Activated CD8-positive, alpha-beta T cell treated with anti-CD3 and anti-CD28 coated beads for 36 hours (primary cell): ENCODE measurements at regions not wholly inside any gene's neighbourhood (a gene's known extent, or its start where the extent isn't known, plus 50 kb on each side); places are given as distances from the start of the nearest gene placed in this dataset.

ENCODE experiments used
- ATAC-seq: fragments of 200-7000 bp; cut with Tn5 transposase; one replicate; pipeline ENCODE4 v1.10.0; 2021; ENCODE audit warnings: mild to moderate bottlenecking, moderate library complexity
- CTCF ChIA-PET: fragments of 350-600 bp; sonication (Branson Sonifier 250); formaldehyde crosslinking; loops from one replicate; lab custom pipeline; 2021; ENCODE audit warnings: antibody characterized with exemption; lab: Charles Lee
- POLR2A ChIA-PET: fragments of 350-600 bp; sonication (Branson Sonifier 250); formaldehyde crosslinking; loops from one replicate; lab custom pipeline; 2021; ENCODE audit warnings: antibody characterized with exemption; lab: Charles Lee
- DNase-seq: peaks from one replicate; pipeline ENCODE4 v3.0.0-alpha.2; 2020
- H3K27ac Mint-ChIP-seq: one replicate; pipeline ENCODE4 v1.8.0; 2021; ENCODE audit warnings: mild to moderate bottlenecking, mixed read lengths
- H3K27me3 Mint-ChIP-seq: one replicate; pipeline ENCODE4 v1.8.0; 2021; ENCODE audit warnings: mixed read lengths
- H3K36me3 Mint-ChIP-seq: one replicate; pipeline ENCODE4 v1.8.0; 2021; ENCODE audit warnings: low read depth, mixed read lengths
- H3K4me1 Mint-ChIP-seq: one replicate; pipeline ENCODE4 v1.8.0; 2021; ENCODE audit warnings: low read depth, mixed read lengths
- H3K4me3 Mint-ChIP-seq: one replicate; pipeline ENCODE4 v1.8.0; 2021; ENCODE audit warnings: mild to moderate bottlenecking, moderate library complexity, mixed read lengths
- H3K9me3 Mint-ChIP-seq: one replicate; pipeline ENCODE4 v1.8.0; 2021; ENCODE audit warnings: mixed read lengths
- intact Hi-C: fragments of 100-400 bp; cut with micrococcal nuclease; formaldehyde crosslinking; loops from one replicate; pipeline ENCODE4 v1.10.0; 2022
- TF ChIP-seq, protein P1 (sequence below): fragments of 200-600 bp; IDR thresholded peaks from one replicate; pipeline ENCODE4 v1.8.0; 2022; ENCODE audit warnings: antibody characterized with exemption, mild to moderate bottlenecking

- no peak overlapping the region for H3K4me3 Mint-ChIP-seq
- POLR2A ChIA-PET = no interaction called here
- TF ChIP-seq, protein P1, sequence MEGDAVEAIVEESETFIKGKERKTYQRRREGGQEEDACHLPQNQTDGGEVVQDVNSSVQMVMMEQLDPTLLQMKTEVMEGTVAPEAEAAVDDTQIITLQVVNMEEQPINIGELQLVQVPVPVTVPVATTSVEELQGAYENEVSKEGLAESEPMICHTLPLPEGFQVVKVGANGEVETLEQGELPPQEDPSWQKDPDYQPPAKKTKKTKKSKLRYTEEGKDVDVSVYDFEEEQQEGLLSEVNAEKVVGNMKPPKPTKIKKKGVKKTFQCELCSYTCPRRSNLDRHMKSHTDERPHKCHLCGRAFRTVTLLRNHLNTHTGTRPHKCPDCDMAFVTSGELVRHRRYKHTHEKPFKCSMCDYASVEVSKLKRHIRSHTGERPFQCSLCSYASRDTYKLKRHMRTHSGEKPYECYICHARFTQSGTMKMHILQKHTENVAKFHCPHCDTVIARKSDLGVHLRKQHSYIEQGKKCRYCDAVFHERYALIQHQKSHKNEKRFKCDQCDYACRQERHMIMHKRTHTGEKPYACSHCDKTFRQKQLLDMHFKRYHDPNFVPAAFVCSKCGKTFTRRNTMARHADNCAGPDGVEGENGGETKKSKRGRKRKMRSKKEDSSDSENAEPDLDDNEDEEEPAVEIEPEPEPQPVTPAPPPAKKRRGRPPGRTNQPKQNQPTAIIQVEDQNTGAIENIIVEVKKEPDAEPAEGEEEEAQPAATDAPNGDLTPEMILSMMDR = no peak
- no peak overlapping the region for H3K27ac Mint-ChIP-seq
- no peaks in the 10 kb centered on the region for H3K36me3 Mint-ChIP-seq
- CTCF ChIA-PET = no interaction called here
- no peak for ATAC-seq
- no peaks in the 10 kb centered on the region for H3K27me3 Mint-ChIP-seq
- intact Hi-C loops = no loop called here
- H3K9me3 Mint-ChIP-seq = no peaks in the 10 kb centered on the region
- no peaks in the 10 kb centered on the region for H3K4me1 Mint-ChIP-seq
- no peak for DNase-seq
Observed at GRCh38 chr12:90333424-90333823, 621.6 kb downstream of the CCER1 start.

DNA sequence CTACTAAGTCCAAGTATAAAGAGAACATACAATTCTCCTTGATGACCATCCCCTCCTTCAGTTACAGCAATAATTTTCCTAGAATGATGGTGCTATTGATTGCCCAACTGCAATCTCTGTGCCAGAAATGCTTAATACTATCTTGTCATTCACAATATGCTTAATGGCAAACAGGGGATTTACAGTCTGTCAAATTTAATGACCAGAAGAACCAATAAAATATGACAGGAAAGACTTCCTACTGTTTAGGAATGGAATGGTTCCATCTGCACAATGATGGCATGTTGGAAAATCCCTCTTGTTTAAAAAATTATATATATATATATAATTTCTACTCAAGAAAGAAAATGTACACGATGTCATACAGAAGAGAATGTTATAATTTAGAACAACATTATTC lies 623.2 kb downstream of the CCER1 start:
- Mint-ChIP-seq H3K36me3 (no peaks in the 10 kb centered on the region), H3K27me3 (no peaks in the 10 kb centered on the region), H3K9me3 (no peaks in the 10 kb centered on the region), H3K4me1 (no peaks in the 10 kb centered on the region), H3K27ac (no peak overlapping the region), H3K4me3 (no peak overlapping the region)
- TF ChIP-seq, protein P1 = no peak
- ChIA-PET CTCF (no interaction called here), POLR2A (no interaction called here)
- ATAC-seq (no peak), DNase-seq (no peak)
- intact Hi-C loops = no loop called here

DNA sequence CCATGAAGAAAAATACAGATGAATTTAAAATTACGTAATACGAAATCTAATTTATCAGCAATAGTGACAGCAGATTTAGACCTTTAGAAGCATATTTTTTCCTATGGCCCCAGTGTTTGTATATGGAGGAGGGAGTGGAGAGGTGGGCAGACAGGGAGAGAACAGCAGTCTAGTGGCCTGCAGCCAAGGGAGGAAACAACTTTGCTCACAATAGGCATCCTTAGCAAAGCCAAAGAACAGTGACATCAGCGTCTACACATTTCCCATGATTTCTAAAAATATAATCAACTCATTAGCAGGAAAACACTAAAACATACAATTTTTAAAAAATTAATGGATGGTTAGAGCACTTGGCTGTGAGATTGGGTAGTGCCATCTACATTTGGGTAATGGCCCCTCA lies 622.6 kb upstream of the ATP2B1 start:
- Mint-ChIP-seq H3K4me3 (no peak overlapping the region), H3K4me1 (no peaks in the 10 kb centered on the region)

DNA sequence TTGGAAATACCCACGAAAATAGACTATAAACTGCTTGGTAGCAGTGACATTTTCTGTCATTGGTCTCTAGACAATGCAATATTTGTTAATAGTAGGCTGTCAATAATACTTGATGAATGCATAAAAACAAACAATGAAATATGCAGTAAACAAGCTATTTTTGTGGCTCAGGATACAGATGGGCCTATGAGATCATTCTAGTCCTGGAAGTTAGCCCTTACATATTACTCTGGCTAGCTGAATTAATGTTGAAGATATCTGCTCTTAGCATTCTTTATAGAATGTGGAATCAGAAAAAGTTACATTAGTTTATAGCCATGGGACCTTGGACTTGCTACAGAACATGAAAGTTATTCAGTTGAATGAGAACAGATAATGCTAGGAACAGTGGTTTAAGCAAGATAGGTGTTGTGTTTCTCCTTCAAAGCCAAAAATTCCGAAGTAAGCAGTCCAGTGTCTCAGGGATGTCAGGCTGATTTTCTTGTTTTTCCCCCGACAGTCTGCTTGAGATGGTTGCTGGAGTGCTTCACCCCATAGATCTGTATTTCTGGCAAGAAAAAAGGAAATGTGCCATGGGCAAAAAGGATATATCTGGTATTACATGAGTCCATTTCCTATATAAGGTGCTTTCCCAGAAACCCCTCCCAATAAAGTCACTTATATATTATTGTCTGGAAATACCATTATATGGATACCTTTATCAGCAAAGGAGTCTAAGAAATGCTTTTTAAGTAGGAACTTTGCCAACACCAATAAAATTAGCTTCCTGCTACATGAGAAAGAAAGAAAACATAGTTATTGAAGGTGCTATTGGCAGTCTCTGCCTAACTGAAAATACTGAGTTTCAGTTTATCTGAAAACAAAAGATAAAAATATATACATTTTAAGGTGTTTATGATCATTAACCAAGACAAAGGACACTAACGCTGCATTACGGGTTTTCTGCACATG lies 619.4 kb upstream of the ATP2B1 start:
- no peaks in the 10 kb centered on the region for H3K4me1 Mint-ChIP-seq
- ATAC-seq = no peak
- no peaks in the 10 kb centered on the region for H3K9me3 Mint-ChIP-seq
- TF ChIP-seq, protein P1 = no peak
- H3K27me3 Mint-ChIP-seq = no peaks in the 10 kb centered on the region
- CTCF ChIA-PET = no interaction called here
- no peak overlapping the region for H3K27ac Mint-ChIP-seq
- intact Hi-C loops = no loop called here
- no peaks in the 10 kb centered on the region for H3K36me3 Mint-ChIP-seq
- DNase-seq = no peak
- POLR2A ChIA-PET = no interaction called here
- H3K4me3 Mint-ChIP-seq = no peak overlapping the region

More for the DNA sequence above, 622.6 kb upstream of the ATP2B1 start:
- intact Hi-C loops = no loop called here
- Mint-ChIP-seq H3K27ac (no peak overlapping the region), H3K9me3 (no peaks in the 10 kb centered on the region), H3K27me3 (no peaks in the 10 kb centered on the region), H3K36me3 (no peaks in the 10 kb centered on the region)
- ATAC-seq = no peak
- POLR2A ChIA-PET = no interaction called here
- TF ChIP-seq, protein P1 = no peak
- no peak for DNase-seq
- CTCF ChIA-PET = no interaction called here

DNA sequence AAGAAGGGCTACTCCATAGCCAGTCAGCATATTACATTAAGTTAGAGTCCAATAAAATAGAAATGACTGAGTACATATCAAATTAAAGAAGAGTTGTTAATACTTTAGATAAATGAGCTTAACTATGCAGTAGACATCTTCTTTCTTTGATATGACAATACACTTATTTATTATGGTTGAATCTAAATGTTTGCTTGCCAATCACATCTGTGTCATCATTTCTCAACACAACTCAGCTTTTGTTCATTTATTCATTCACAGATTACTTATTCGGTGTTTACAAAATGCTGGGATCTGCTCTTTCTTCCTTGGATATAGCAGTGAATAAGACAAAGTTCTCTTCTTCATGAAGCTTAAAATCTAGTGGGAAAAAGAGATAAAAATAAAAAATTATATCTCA lies 614.6 kb upstream of the ATP2B1 start:
- Mint-ChIP-seq H3K9me3 (no peaks in the 10 kb centered on the region), H3K4me3 (no peak overlapping the region), H3K36me3 (no peaks in the 10 kb centered on the region), H3K27me3 (peaks cover 3% of the 10 kb centered on the region), H3K27ac (no peak overlapping the region), H3K4me1 (no peaks in the 10 kb centered on the region)
- DNase-seq (no peak), ATAC-seq (no peak)
- POLR2A ChIA-PET = no interaction called here
- TF ChIP-seq, protein P1 = no peak
- CTCF ChIA-PET = no interaction called here
- intact Hi-C loops = no loop called here
